GM23248 (cell line): ENCODE measurements at regions not wholly inside any gene's neighbourhood (a gene's known extent, or its start where the extent isn't known, plus 50 kb on each side); places are given as distances from the start of the nearest gene placed in this dataset.

Source experiments
- EZH2 ChIP-seq: fragments of 200-600 bp; sonication (generic); IDR thresholded peaks from 2 replicates; pipeline ENCODE4 v1.6.1; 2018; ENCODE audit warnings: antibody characterized with exemption, mild to moderate bottlenecking; ENCODE audit not compliant: insufficient read depth, poor library complexity, severe bottlenecking
- EZH2phosphoT487 ChIP-seq: fragments of 200-600 bp; sonication (generic); IDR thresholded peaks from 2 replicates; pipeline ENCODE4 v1.6.1; 2018; ENCODE audit warnings: antibody characterized with exemption, moderate library complexity, mild to moderate bottlenecking, low read depth; ENCODE audit not compliant: insufficient read depth

GRCh38 chr3:153099131-153099530 lies 62.9 kb upstream of the RAP2B start:
- TF ChIP-seq EZH2phosphoT487 (no peak), EZH2 (no peak)
